Activated CD8-positive, alpha-beta memory T cell treated with anti-CD3 and anti-CD28 coated beads for 36 hours (primary cell): ENCODE measurements at regions not wholly inside any gene's neighbourhood (a gene's known extent, or its start where the extent isn't known, plus 50 kb on each side); places are given as distances from the start of the nearest gene placed in this dataset.

ENCODE experiments used
- CTCF ChIA-PET: fragments of 350-600 bp; sonication (Branson Sonifier 250); formaldehyde crosslinking; loops from one replicate; lab custom pipeline; 2021; ENCODE audit warnings: antibody characterized with exemption; lab: Charles Lee
- POLR2A ChIA-PET: fragments of 350-600 bp; sonication (Branson Sonifier 250); formaldehyde crosslinking; loops from one replicate; lab custom pipeline; 2021; ENCODE audit warnings: antibody characterized with exemption; lab: Charles Lee

GRCh38 chr1:164961715-164962114, 394.8 kb downstream of the LMX1A start:
- ChIA-PET CTCF (no interaction called here), POLR2A (no interaction called here)

GRCh38 chr1:164958982-164959768, 397.3 kb downstream of the LMX1A start:
- ChIA-PET CTCF (no interaction called here), POLR2A (no interaction called here)

GRCh38 chr1:164953815-164954214, 394.8 kb downstream of the PBX1 start:
- ChIA-PET POLR2A (no interaction called here), CTCF (no interaction called here)

- CTCF ChIA-PET: no interaction called here
- POLR2A ChIA-PET: no interaction called here
Measured at GRCh38 chr1:164953098-164953497, 394.1 kb downstream of the PBX1 start.

- POLR2A ChIA-PET: no interaction called here
- CTCF ChIA-PET: no interaction called here
Measured at GRCh38 chr1:164951508-164951907, 392.5 kb downstream of the PBX1 start.

- CTCF ChIA-PET: no interaction called here
- POLR2A ChIA-PET: no interaction called here
Measured at GRCh38 chr1:164950541-164950986, 391.6 kb downstream of the PBX1 start.

GRCh38 chr1:164949771-164950471, 390.9 kb downstream of the PBX1 start:
- POLR2A ChIA-PET: no interaction called here

GRCh38 chr1:164948101-164948500, 389.1 kb downstream of the PBX1 start:
- POLR2A ChIA-PET: no interaction called here
- CTCF ChIA-PET: no interaction called here

More at GRCh38 chr1:164949771-164950471, 390.9 kb downstream of the PBX1 start:
- CTCF ChIA-PET: no interaction called here

- POLR2A ChIA-PET: no interaction called here
- CTCF ChIA-PET: no interaction called here
Measured at GRCh38 chr1:164937291-164937690, 378.3 kb downstream of the PBX1 start.

GRCh38 chr1:164932580-164932979, 373.6 kb downstream of the PBX1 start:
- ChIA-PET CTCF (no interaction called here), POLR2A (no interaction called here)

- ChIA-PET CTCF (no interaction called here), POLR2A (no interaction called here)
Measured at GRCh38 chr1:164930833-164931232, 371.8 kb downstream of the PBX1 start.

- ChIA-PET POLR2A (no interaction called here), CTCF (no interaction called here)
Measured at GRCh38 chr1:164930241-164930640, 371.3 kb downstream of the PBX1 start.

GRCh38 chr1:164928232-164928812, 369.3 kb downstream of the PBX1 start:
- POLR2A ChIA-PET: no interaction called here
- CTCF ChIA-PET: no interaction called here

GRCh38 chr1:164926107-164926506, 367.1 kb downstream of the PBX1 start:
- CTCF ChIA-PET: no interaction called here
- POLR2A ChIA-PET: no interaction called here

GRCh38 chr1:164922585-164922984, 363.6 kb downstream of the PBX1 start:
- ChIA-PET POLR2A (no interaction called here), CTCF (no interaction called here)

- CTCF ChIA-PET: no interaction called here
- POLR2A ChIA-PET: no interaction called here
Measured at GRCh38 chr1:164921493-164921892, 362.5 kb downstream of the PBX1 start.

- CTCF ChIA-PET: no interaction called here
- POLR2A ChIA-PET: no interaction called here
Measured at GRCh38 chr1:164918140-164918539, 359.2 kb downstream of the PBX1 start.

- ChIA-PET POLR2A (no interaction called here), CTCF (no interaction called here)
Measured at GRCh38 chr1:164914208-164914607, 355.2 kb downstream of the PBX1 start.

GRCh38 chr1:164912290-164912689, 353.3 kb downstream of the PBX1 start:
- ChIA-PET CTCF (no interaction called here), POLR2A (no interaction called here)

- ChIA-PET POLR2A (no interaction called here), CTCF (no interaction called here)
Measured at GRCh38 chr1:164910671-164911070, 351.7 kb downstream of the PBX1 start.

- ChIA-PET POLR2A (no interaction called here), CTCF (no interaction called here)
Measured at GRCh38 chr1:164907666-164908065, 348.7 kb downstream of the PBX1 start.
